ENCODE measurements at regions not wholly inside any gene's neighbourhood (a gene's known extent, or its start where the extent isn't known, plus 50 kb on each side); places are given as distances from the start of the nearest gene placed in this dataset.
A peak's percentile ranks its signal among the peaks of the same experiment; 100 is the strongest.
"Not testable (repeated sequence)": the region's sequence is repeated elsewhere in the genome, so short reads cannot be mapped to it uniquely, and the experiment has no call there.

DNA sequence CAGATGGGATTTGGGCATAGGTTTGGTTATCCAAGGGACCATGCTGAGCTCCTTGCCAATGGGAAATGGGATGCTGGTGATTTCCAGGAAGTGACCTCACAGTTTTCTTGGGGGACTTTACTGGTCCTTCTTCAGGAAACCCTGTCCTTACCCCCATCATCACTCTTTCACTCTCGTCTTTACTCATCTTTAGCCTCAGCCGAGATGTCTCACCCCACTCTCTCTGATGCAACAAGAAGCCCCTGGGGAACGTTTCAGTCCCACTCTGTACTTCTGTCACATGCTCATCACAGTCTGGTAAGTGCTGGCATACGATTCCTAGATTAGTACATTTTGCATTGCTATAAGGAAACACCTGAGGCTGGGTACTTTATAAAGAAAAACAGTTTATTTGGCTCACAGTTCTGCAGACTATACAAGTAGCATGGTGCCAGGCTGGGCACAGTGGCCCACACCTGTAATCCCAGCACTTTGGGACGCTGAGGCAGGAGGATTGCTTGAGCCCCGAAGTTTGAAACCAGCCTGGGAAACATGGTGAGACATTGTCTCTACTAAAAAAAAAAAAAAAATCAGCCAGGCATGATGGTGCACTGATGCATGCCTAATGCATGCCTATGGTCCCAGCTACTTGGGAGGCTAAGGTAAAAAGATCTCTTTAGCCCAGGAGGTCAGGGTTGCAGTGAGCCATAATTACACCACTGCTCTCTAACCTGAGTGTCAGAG lies 63.5 kb upstream of the VKORC1L1 start:
- no peak for FAIRE-seq
- no peak for TF ChIP-seq CTCF (IDR thresholded peaks at IDR 0.05; ENCODE audit: insufficient read depth, low read length, severe bottlenecking)

GRCh38 chr7:65809982-65810288 lies 62.9 kb upstream of the VKORC1L1 start:
- FAIRE-seq (no peak), DNase-seq (ENCODE audit: low read depth) (no peak)
- TF ChIP-seq CTCF (IDR thresholded peaks at IDR 0.05; ENCODE audit: insufficient read depth, low read length, severe bottlenecking): no peak
- Histone ChIP-seq H3K4me3 (ENCODE audit: low read depth, low read length) (no peak overlapping the region), H3K36me3 (ENCODE audit: control insufficient read depth, insufficient read depth, low read length) (no peaks in the 10 kb centered on the region), H3K27me3 (ENCODE audit: control insufficient read depth, insufficient read depth, low read length) (no peaks in the 10 kb centered on the region)

More for the DNA sequence above, 63.5 kb upstream of the VKORC1L1 start:
- no peak for DNase-seq (ENCODE audit: low read depth)
- Histone ChIP-seq H3K27me3 (ENCODE audit: control insufficient read depth, insufficient read depth, low read length) (no peaks in the 10 kb centered on the region), H3K4me3 (ENCODE audit: low read depth, low read length) (no peak overlapping the region), H3K36me3 (ENCODE audit: control insufficient read depth, insufficient read depth, low read length) (no peaks in the 10 kb centered on the region)

GRCh38 chr7:65812281-65812680 lies 60.6 kb upstream of the VKORC1L1 start:
- FAIRE-seq: no peak
- no peaks in the 10 kb centered on the region for H3K27me3 ChIP-seq (ENCODE audit: control insufficient read depth, insufficient read depth, low read length)
- no peak overlapping the region for H3K4me3 ChIP-seq (ENCODE audit: low read depth, low read length)
- TF ChIP-seq CTCF (IDR thresholded peaks at IDR 0.05; ENCODE audit: insufficient read depth, low read length, severe bottlenecking): no peak
- H3K36me3 ChIP-seq (ENCODE audit: control insufficient read depth, insufficient read depth, low read length): no peaks in the 10 kb centered on the region
- DNase-seq (ENCODE audit: low read depth): no peak

- not testable (repeated sequence) for FAIRE-seq; H3K4me3 ChIP-seq (ENCODE audit: low read depth, low read length); H3K36me3 ChIP-seq (ENCODE audit: control insufficient read depth, insufficient read depth, low read length); H3K27me3 ChIP-seq (ENCODE audit: control insufficient read depth, insufficient read depth, low read length)
- peak; percentile 47 for DNase-seq (ENCODE audit: low read depth)
Observed at GRCh38 chr7:65814556-65815167, 58.2 kb upstream of the VKORC1L1 start.

DNA sequence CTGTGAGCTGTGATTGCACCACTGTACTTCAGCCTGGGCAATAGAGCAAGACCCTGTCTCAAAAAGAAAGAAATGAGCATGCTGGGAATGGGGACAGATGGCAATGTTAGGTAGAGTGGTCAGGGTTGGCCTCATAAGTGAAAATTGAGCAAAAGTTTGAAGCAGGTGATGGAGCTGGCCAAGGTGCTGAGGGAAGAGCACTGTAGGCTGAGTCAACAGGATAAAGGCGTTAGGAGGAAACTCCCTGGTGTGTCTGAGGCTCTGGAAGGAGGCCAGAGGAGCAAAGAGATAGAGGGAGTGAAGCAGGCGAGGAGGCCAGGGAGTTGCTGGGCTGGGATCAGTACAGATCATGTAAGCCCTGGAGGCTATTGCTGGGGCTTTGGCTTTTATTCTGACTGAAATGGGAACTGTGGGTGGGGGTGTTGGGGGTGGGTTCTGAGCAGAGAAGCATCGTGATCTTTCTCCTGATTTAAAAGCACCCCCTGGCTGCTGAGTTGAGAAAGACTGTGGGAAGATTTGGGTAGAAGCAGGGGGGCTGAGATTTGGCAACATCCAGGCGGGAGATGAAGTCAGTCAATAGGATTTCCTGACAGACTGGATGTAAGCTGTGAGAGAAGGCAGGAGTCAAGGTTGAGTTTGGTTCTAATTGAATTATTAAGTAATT lies 52.5 kb upstream of the VKORC1L1 start:
- DNase-seq (ENCODE audit: low read depth) (no peak), FAIRE-seq (no peak)
- TF ChIP-seq CTCF (IDR thresholded peaks at IDR 0.05; ENCODE audit: insufficient read depth, low read length, severe bottlenecking): no peak
- no peaks in the 10 kb centered on the region for H3K36me3 ChIP-seq (ENCODE audit: control insufficient read depth, insufficient read depth, low read length)
- H3K4me3 ChIP-seq (ENCODE audit: low read depth, low read length): no peak overlapping the region
- H3K27me3 ChIP-seq (ENCODE audit: control insufficient read depth, insufficient read depth, low read length): no peaks in the 10 kb centered on the region
